ENCODE measurements at regions not wholly inside any gene's neighbourhood (a gene's known extent, or its start where the extent isn't known, plus 50 kb on each side); places are given as distances from the start of the nearest gene placed in this dataset.

DNA sequence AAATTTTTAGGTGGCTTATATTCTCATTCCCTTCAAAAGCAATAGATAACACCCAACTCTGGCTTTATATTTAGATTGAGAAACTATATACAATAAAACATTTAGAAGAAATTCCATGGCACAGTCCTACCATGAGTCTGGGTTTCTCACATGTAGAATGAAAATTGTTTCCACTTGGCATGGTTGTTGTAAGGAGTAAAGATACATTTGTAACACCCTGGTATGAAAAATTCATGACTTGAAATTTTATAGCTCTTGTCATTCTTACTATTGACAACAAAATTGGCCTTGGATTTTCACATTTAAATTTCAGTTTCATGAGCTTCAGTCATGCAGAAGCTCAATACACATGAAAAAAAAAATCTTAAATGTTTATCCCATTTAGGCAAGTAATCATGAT, 92.5 kb upstream of the CBLN2 start:
- H3K4ac ChIP-seq (replicated peaks; ENCODE audit: insufficient read length, low read depth, low read length): no peak overlapping the region
- no peak overlapping the region for H4K91ac ChIP-seq (replicated peaks; ENCODE audit: insufficient read length, low read length)
- H4K5ac ChIP-seq (ENCODE audit: insufficient read length, low read depth, low read length): no peak overlapping the region
- no peaks in the 10 kb centered on the region for H3K27me3 ChIP-seq (replicated peaks in 1 of 4; ENCODE audit: control insufficient read depth in 3 of 4, extremely low read depth in 1 of 4, insufficient read depth in 3 of 4, low read length in 3 of 4)
- H3K27ac ChIP-seq (ENCODE audit: low read depth, low read length): no peak overlapping the region
- H3K4me3 ChIP-seq (ENCODE audit: extremely low read depth in 1 of 4, insufficient read depth in 2 of 4, low read depth in 3 of 4, low read length in 4 of 4): no peak overlapping the region
- DNase-seq (ENCODE audit: low read depth in 1 of 2, low spot score in 2 of 2): no peak
- H2BK120ac ChIP-seq (replicated peaks; ENCODE audit: low read depth, low read length): no peak overlapping the region
- no peak overlapping the region for H3K56ac ChIP-seq (replicated peaks; ENCODE audit: insufficient read length, low read depth, low read length)
- H4K8ac ChIP-seq (ENCODE audit: extremely low read depth, insufficient read depth, low read length): no peak overlapping the region
- FAIRE-seq: no peak
- no peak overlapping the region for H3K9ac ChIP-seq (replicated peaks in 1 of 4; ENCODE audit: extremely low read depth in 1 of 4, low read depth in 3 of 4, low read length in 3 of 4)
- no peak overlapping the region for H2BK20ac ChIP-seq (ENCODE audit: low read length)
- H3K23me2 ChIP-seq (ENCODE audit: low read depth, low read length): no peaks in the 10 kb centered on the region
- ChIA-PET CTCF (ENCODE audit: partially characterized antibody) (no interaction called here), POLR2A (ENCODE audit: partially characterized antibody) (no interaction called here)
- no peak overlapping the region for H3K14ac ChIP-seq (ENCODE audit: insufficient read length)
- H2BK15ac ChIP-seq (ENCODE audit: low read length): no peak overlapping the region
- no peak overlapping the region for H2AK5ac ChIP-seq (ENCODE audit: low read depth, low read length)
- H3K4me2 ChIP-seq (ENCODE audit: insufficient read depth in 1 of 2, low read depth in 2 of 2, low read length in 2 of 2): no peak overlapping the region
- no peak for TF ChIP-seq CTBP2 (IDR thresholded peaks at IDR 0.05; ENCODE audit: borderline replicate concordance, insufficient read depth, insufficient read length, low read length)
- H3K18ac ChIP-seq (ENCODE audit: extremely low read depth, low read length): no peak overlapping the region
- H3K36me3 ChIP-seq (ENCODE audit: control insufficient read depth in 2 of 4, insufficient read depth in 4 of 4, low read length in 3 of 4): no peaks in the 10 kb centered on the region
- H3K79me1 ChIP-seq (ENCODE audit: low read depth, low read length): no peaks in the 10 kb centered on the region
- no peak overlapping the region for H2BK5ac ChIP-seq (ENCODE audit: low read depth, low read length)
- H3K4me1 ChIP-seq (replicated peaks in 1 of 4; ENCODE audit: control insufficient read depth in 3 of 4, insufficient read depth in 4 of 4, low read length in 3 of 4): no peaks in the 10 kb centered on the region
- no peak overlapping the region for H3K23ac ChIP-seq (ENCODE audit: insufficient read length)
- no peak overlapping the region for H2AFZ ChIP-seq (ENCODE audit: low read length)
- no peak overlapping the region for H2BK12ac ChIP-seq (ENCODE audit: low read depth, low read length)
- H3K9me3 ChIP-seq (ENCODE audit: insufficient read depth in 2 of 2, low read depth in 1 of 2, low read length in 1 of 2): peaks cover 38 to 50% of the 10 kb centered on the region in 2 experiments
- H3K79me2 ChIP-seq (ENCODE audit: control insufficient read depth in 1 of 2, insufficient read depth in 2 of 2, low read length in 2 of 2): no peaks in the 10 kb centered on the region
- H4K20me1 ChIP-seq (replicated peaks in 1 of 2; ENCODE audit: control insufficient read depth in 1 of 2, insufficient read depth in 2 of 2, low read length in 2 of 2): no peaks in the 10 kb centered on the region
